HG02938 (cell line): ENCODE measurements at regions not wholly inside any gene's neighbourhood (a gene's known extent, or its start where the extent isn't known, plus 50 kb on each side); places are given as distances from the start of the nearest gene placed in this dataset.

Source experiments
- ATAC-seq: cut with Tn5 transposase; IDR thresholded peaks from one replicate; pipeline ENCODE4 v1.9.1; 2021; ENCODE audit warnings: mild to moderate bottlenecking, moderate library complexity; ENCODE audit not compliant: unreplicated experiment

- no peak for ATAC-seq
Observed at GRCh38 chr12:108029051-108029835, 99.8 kb upstream of the WSCD2 start.

DNA sequence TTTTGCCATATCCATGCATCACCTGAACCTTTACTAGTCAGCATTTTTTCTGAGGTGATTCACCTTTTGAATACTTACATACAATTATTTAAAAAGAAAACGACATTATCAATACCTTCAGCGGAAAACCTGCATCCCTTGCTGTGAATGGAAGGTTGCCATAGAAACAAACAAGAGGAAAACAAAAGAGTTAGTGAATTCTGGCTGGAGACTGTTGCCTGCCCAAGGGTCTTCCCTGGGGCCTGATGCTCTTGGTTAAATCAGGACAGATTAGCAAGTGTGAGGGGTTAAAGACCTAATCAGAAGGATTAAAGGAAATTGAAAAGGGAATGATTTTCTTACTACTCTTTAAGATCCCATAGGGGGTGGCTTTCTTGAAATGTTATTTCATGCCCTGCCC, 96.0 kb upstream of the WSCD2 start:
- ATAC-seq: no peak

GRCh38 chr12:108035372-108035771, 93.7 kb upstream of the WSCD2 start:
- ATAC-seq: no peak

- ATAC-seq: no peak
Observed at GRCh38 chr12:108037960-108038359, 91.1 kb upstream of the WSCD2 start.

GRCh38 chr12:108039794-108040193, 89.3 kb upstream of the WSCD2 start:
- no peak for ATAC-seq

GRCh38 chr12:108040947-108041346, 88.1 kb upstream of the WSCD2 start:
- ATAC-seq: no peak

DNA sequence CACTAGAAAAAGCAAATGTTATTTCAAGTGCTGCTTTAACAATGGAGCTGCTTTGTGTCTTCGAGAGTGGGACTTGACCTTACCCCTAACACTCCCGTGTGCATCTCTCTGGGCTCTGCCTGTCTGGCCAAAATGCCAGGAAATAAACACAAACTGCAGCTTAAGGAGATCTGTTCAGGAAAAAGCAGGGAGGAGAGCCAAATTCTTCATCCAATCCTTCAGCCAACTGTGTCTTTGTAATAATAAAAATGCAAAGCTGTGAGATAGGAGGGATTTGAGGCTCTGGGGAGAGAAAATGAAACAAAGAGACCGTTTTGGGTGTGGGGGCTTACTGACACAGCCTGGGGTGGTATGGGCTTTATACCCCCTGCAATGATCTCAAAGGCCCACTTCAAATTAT, 85.8 kb upstream of the WSCD2 start:
- ATAC-seq: no peak

GRCh38 chr12:108043750-108044533, 85.1 kb upstream of the WSCD2 start:
- ATAC-seq: no peak

GRCh38 chr12:108046135-108046534, 83.0 kb upstream of the WSCD2 start:
- ATAC-seq: no peak

- ATAC-seq: no peak
Observed at GRCh38 chr12:108046650-108047049, 82.4 kb upstream of the WSCD2 start.

GRCh38 chr12:108047071-108047550, 82.0 kb upstream of the WSCD2 start:
- ATAC-seq: no peak

GRCh38 chr12:108048686-108049085, 80.4 kb upstream of the WSCD2 start:
- no peak for ATAC-seq

DNA sequence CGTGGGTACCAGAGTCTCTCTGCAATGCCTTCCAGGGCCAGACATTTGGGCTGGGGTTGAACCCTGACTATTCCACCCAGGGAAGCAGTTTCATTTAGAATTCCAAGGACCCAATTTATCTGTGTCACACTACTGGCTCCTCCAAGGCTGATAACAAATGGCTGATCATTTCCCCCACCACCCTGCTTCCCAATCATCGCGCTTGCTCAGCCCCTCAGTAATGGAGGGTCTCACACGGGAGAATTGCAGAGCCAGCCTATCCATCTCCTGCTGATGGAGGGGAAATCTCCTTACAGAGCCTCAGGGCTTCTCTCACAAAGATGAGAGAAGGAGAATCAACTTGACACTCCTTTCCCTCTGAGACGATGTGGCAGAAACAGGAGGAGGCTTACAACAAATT, 78.4 kb upstream of the WSCD2 start:
- ATAC-seq: no peak

GRCh38 chr12:108052260-108052659, 76.8 kb upstream of the WSCD2 start:
- no peak for ATAC-seq

GRCh38 chr12:108053512-108053911, 75.6 kb upstream of the WSCD2 start:
- no peak for ATAC-seq

DNA sequence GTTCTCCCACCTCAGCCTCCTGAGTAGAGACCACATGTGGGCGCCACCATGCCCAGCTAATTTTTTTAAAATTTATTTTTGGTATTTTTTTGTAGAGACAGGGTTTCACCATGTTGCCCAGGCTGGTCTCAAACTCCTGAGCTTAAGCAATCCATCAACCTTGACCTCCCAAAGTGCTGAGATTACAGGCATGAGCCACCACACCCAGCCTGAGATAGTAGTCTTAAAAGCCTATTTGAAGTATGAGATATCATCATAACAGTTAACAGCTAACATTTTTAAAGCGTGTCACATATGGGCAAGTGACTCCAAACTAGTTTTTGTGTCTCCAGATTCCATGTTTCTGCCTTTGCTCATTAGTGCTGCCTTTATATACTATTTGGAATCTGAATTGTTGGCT, 74.6 kb upstream of the WSCD2 start:
- no peak for ATAC-seq

DNA sequence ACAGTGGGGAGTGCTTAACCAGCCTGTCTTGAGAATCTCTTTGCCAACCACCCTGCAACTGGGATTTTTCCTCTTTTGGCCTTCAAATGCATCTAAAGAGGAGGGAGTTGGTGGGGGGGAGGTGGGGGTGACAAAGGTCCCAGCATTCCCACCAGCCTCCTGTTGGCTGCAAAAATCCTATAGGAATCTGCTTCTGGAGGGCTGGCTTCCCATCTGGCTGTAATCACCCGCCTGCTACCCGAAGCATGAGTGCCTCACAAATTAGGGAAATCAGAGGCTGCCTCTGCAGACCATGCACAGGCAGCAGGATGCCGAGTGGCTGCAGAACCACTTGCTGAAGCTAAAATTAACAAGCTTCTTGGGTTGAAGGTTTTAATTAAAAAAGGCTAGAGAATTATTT, 73.9 kb upstream of the WSCD2 start:
- ATAC-seq: no peak

- ATAC-seq: no peak
Observed at GRCh38 chr12:108060067-108060466, 69.0 kb upstream of the WSCD2 start.

DNA sequence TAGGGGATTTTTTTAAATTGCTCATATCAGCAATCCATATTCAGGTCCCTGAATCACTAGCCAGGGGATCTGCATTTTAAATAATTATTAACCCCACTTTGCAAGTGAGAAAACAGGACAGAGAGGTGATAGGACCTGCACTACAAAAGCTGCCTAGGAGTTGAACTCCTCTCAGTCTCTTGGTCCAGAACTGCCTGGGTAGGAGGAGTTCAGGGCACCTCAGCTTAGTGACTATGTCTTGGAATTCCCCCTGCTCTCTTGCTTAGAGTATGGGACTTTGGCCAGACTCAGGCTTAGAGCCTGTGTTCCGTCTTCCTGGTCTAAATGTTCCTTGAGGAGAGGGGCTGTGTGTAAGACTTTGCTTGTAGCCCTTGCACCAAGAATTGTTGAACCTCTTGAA, 68.2 kb upstream of the WSCD2 start:
- ATAC-seq: no peak

GRCh38 chr12:108063192-108063591, 65.9 kb upstream of the WSCD2 start:
- no peak for ATAC-seq

DNA sequence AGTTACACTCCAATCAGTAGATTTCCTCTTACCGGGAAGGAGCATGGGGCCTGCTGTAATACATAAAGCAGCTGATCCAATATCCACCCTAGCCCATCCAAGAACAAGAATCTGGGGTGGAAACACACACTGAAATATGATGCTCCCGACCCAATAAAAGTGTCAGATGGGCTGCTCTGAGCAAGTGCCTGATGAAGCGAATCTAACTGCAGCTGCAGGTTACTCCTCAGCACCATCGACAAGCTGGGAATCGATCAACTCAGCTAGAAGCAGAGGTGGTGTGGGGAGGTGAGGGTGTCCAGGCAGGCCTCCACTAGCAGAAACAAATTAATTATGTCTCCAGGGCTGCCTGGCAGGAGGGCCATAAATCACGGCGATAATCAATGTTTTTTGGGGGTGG, 64.0 kb upstream of the WSCD2 start:
- ATAC-seq: no peak
